Omental fat pad (tissue), 3 donors: ENCODE measurements at regions not wholly inside any gene's neighbourhood (a gene's known extent, or its start where the extent isn't known, plus 50 kb on each side); places are given as distances from the start of the nearest gene placed in this dataset.

Experiments used
- ATAC-seq: fragments of 150-250 bp; one replicate; pipeline ENCODE4 v1.9.1; 2016; ENCODE audit warnings: mild to moderate bottlenecking, moderate library complexity; ENCODE audit not compliant: low FRiP score
- DNase-seq: peaks from one replicate; pipeline ENCODE4 v3.0.0-alpha.2; 2019; ENCODE audit warnings: low spot score
- CTCF ChIP-seq, 3 donors: fragments of 450-650 bp; IDR thresholded peaks; one replicate each; pipeline ENCODE4 v1.5.1; 2016 to 2017; ENCODE audit warnings: antibody characterized with exemption in 3 of 3, mild to moderate bottlenecking in 3 of 3, moderate library complexity in 2 of 3

DNA sequence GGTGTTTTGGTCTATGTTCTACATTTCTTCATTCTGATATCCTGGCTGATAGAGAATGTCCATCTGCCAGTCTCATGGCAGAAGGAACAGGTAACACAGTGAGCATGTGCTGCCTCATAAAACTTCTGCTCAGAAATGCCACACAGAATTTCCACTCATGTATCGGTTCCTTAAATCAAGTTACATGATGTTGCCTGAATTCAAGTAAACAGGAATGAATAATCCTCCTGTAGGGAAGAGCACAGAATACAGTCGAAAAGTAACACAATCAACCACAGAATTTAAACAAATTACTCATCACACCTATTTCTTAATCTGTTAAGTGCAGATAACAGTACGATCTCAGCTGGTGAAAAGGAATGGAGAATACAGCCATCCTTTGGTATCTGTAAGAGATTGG, 74.7 kb downstream of the FAM217A start:
- TF ChIP-seq CTCF (IDR thresholded peaks at IDR 0.05), result no peak
- ATAC-seq (no peak), DNase-seq (no peak)

DNA sequence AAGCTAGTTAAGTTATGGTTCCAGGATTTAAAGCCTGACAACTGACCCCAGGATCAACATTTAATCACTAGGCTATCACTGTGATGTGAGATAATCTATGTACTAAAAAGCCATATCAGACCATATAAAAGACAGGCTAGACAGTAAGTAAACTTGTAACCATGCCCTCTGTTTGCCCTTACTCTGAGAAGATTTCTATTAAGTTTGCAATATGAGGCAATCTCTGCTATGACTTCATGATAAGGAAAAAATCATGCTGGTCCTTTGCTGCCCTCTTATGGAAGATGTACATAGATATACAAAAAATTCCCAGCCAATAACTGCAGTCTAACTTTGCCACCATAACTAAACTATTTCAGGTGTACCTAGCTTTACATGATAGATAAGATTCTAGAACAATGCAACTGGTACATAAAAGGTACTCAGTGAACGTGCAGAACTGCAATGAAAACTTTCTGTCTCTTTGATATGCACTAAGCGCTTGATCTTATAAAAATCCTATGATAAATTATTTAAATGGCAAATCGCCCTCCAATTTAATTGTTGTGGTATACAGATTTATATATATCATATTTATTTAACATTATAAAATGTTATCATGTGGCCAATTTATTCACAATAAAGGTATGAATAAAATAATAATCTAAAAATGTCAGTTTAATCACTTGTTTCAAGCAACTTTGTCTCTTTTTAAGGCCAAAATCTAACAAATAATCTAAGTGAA, 70.5 kb downstream of the FAM217A start:
- peak; percentile 86 for ATAC-seq
- no peak for TF ChIP-seq CTCF (IDR thresholded peaks at IDR 0.05)
- DNase-seq, result no peak

DNA sequence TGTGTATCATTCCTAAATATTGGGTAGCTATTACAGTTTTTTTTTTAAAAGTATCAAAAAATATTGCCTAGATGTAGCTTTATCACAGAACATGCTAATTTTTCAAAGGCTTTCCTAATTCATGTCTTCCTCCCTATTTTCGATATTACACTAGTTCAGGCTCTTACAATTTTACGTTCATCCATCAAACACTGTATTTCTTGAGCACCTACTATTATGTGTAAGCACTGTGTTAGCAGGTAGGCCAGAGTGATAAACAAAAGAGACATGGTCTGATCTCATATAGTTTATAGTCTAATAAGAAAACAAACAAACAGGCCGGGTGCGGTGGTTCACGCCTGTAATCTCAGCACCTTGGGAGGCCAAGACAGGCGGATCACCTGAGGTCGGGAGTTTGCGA, 69.5 kb downstream of the FAM217A start:
- DNase-seq (no peak), ATAC-seq (no peak)
- TF ChIP-seq CTCF (IDR thresholded peaks at IDR 0.05), result no peak

- ATAC-seq, result no peak
- no peak for DNase-seq
- TF ChIP-seq CTCF (IDR thresholded peaks at IDR 0.05), result no peak
Measured at GRCh38 chr6:4010048-4010447, 68.9 kb downstream of the FAM217A start.

DNA sequence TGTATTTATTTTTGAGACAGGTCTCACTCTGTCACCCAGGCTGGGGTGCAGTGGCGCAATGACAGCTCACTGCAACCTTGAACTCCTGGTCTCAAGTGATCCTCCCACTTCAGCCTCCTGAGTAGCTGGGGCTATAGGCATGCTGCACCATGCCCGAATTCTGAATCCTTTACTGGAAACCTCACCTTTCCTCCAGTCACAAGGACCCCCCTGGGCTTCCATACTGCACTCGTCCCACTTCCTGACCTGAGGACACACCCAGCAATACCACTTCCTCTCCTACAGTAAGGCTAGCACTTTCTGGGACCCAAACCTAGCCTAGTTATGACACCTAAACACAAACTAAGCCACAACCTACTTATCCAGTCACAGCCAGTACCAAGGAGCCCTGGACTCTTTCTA, 68.2 kb downstream of the FAM217A start:
- no peak for TF ChIP-seq CTCF (IDR thresholded peaks at IDR 0.05)
- ATAC-seq (no peak), DNase-seq (no peak)

DNA sequence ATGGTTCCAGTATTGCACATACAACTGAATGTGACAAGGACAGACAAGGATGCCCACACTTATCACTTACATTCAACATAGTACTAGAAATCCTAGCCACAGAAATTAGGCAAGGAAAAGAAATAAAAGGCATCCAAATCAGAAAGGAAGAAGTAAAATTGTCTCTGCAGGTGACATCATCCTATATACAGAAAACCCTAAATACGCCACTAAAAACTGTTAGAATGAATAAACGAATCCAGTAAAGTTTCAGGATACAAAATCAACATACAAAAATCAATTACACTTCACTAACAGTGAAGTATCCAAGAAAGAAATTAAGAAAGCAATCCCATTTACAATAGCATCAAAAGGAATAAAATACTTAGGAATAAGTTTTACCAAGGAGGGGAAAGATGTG, 66.1 kb downstream of the FAM217A start:
- ATAC-seq, result no peak
- no peak for DNase-seq
- no peak for TF ChIP-seq CTCF (IDR thresholded peaks at IDR 0.05)

DNA sequence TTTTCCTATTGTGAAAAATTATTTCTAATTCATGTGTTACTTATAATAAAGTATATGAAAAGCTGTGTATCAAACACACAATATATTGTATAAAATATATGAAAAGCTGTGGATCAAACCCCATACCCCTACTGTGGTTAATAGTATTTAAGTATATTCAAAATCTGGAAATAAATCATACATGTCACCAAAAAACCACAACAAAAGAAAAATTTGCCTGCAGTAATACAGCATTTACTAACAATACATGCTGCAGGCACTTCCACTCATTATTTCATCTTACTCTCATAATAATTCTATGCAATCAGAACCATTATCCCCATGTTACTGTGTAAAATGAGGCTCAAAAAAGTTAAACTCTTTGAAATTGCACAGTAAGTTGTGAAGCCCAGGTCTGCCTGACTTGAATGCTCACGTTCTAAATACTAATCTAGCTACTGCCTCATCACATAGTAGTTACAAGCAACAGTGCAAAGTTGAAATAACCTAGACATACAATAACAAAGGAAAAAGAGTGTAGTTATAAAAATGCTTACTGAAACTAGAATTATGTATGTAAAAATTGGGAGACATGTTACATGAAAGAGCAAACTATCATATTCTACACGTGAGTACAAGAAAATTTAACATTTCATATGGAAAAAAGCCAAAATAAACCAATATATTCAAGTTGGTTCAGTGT, 61.7 kb downstream of the FAM217A start:
- TF ChIP-seq CTCF (IDR thresholded peaks at IDR 0.05), result no peak
- ATAC-seq (no peak), DNase-seq (no peak)
